Mucosa of descending colon (tissue), 3 donors: ENCODE measurements at regions not wholly inside any gene's neighbourhood (a gene's known extent, or its start where the extent isn't known, plus 50 kb on each side); places are given as distances from the start of the nearest gene placed in this dataset.

Experiments
- ATAC-seq: fragments of 200-7000 bp; cut with Tn5 transposase; one replicate; pipeline ENCODE4 v1.9.1; 2020; ENCODE audit warnings: mild to moderate bottlenecking, moderate library complexity
- DNase-seq, 3 donors: peaks; one replicate each; pipeline ENCODE4 v3.0.0-alpha.2; 2020
- H3K36me3 ChIP-seq: fragments of 200-600 bp; one replicate; pipeline ENCODE4 v1.8.0; 2021; ENCODE audit warnings: low read depth, mild to moderate bottlenecking
- H3K4me1 ChIP-seq: fragments of 200-600 bp; one replicate; pipeline ENCODE4 v1.8.0; 2021; ENCODE audit warnings: low read depth, mild to moderate bottlenecking
- H3K4me3 ChIP-seq: fragments of 200-600 bp; one replicate; pipeline ENCODE4 v1.8.0; 2021; ENCODE audit warnings: mild to moderate bottlenecking
- H3K9me3 ChIP-seq: fragments of 200-600 bp; one replicate; pipeline ENCODE4 v1.8.0; 2021; ENCODE audit warnings: mild to moderate bottlenecking
- intact Hi-C, 2 donors: fragments of 100-400 bp; cut with DNase I in 1 of 2; cut with micrococcal nuclease in 1 of 2; formaldehyde crosslinking; loops; one replicate each; pipeline versions ENCODE4 v1.11.0 to v1.11.1; 2022; cut with DNase I, micrococcal nuclease
- TF ChIP-seq, protein P1 (sequence below): fragments of 200-600 bp; IDR thresholded peaks from one replicate; pipeline ENCODE4 v1.8.0; 2022; ENCODE audit warnings: antibody characterized with exemption, mild to moderate bottlenecking
- donor health status: DM: no; HTN: no; CAD: no; lungs with moderate emphysema.
- donor health status: DM: no; HTN: no; CAD: no.
- donor health status: DM: no; HTN: yes; CAD: no.

DNA sequence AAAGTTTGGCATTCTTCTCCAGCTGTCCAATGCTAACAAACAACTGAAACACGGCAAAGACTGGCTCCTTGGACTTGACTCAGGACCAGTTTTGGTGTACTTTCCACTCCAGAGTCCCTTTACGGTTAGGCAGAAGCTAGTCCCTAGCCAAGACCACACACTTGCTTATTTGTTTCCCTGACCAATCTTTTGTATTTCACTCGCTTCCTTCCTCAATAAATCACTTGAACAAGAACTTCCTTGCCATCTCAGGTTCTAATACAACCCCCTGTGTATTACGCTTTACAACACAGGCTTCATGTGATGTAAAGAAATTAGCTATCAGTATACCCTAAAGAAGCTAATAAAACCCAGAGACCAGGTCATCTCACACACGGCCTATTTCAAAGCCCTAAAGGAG lies 947.5 kb upstream of the CTNND2 start:
- H3K36me3 ChIP-seq = no peaks in the 10 kb centered on the region
- no peaks in the 10 kb centered on the region for H3K4me1 ChIP-seq
- no peak overlapping the region for H3K4me3 ChIP-seq
- ATAC-seq (no peak), DNase-seq (no peak)
- TF ChIP-seq, protein P1, sequence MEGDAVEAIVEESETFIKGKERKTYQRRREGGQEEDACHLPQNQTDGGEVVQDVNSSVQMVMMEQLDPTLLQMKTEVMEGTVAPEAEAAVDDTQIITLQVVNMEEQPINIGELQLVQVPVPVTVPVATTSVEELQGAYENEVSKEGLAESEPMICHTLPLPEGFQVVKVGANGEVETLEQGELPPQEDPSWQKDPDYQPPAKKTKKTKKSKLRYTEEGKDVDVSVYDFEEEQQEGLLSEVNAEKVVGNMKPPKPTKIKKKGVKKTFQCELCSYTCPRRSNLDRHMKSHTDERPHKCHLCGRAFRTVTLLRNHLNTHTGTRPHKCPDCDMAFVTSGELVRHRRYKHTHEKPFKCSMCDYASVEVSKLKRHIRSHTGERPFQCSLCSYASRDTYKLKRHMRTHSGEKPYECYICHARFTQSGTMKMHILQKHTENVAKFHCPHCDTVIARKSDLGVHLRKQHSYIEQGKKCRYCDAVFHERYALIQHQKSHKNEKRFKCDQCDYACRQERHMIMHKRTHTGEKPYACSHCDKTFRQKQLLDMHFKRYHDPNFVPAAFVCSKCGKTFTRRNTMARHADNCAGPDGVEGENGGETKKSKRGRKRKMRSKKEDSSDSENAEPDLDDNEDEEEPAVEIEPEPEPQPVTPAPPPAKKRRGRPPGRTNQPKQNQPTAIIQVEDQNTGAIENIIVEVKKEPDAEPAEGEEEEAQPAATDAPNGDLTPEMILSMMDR = no peak
- H3K9me3 ChIP-seq = peaks cover 19% of the 10 kb centered on the region
- intact Hi-C loops = no loop called here

DNA sequence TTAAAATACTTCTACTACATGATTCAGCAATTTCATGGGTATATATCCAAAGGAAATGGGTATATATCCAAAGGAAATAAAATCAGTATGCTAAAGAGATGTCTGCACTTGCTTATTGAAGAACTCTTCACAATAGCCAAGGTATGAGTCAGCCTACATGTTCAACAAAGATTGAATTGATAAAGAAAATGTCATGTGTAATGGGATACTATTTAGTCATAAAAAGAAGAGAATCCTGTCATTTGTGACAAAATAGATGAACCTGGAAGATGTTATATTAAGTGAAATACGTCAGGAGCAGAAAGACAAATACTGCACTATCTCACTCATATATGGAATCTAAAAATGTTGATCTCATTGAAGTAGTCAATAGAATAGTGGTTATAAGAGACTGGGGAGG lies 944.5 kb upstream of the CTNND2 start:
- TF ChIP-seq, protein P1 = no peak
- Histone ChIP-seq H3K4me1 (no peaks in the 10 kb centered on the region), H3K4me3 (no peak overlapping the region), H3K36me3 (no peaks in the 10 kb centered on the region), H3K9me3 (peaks cover 31% of the 10 kb centered on the region)
- intact Hi-C loops = no loop called here
- DNase-seq (no peak), ATAC-seq (no peak)

DNA sequence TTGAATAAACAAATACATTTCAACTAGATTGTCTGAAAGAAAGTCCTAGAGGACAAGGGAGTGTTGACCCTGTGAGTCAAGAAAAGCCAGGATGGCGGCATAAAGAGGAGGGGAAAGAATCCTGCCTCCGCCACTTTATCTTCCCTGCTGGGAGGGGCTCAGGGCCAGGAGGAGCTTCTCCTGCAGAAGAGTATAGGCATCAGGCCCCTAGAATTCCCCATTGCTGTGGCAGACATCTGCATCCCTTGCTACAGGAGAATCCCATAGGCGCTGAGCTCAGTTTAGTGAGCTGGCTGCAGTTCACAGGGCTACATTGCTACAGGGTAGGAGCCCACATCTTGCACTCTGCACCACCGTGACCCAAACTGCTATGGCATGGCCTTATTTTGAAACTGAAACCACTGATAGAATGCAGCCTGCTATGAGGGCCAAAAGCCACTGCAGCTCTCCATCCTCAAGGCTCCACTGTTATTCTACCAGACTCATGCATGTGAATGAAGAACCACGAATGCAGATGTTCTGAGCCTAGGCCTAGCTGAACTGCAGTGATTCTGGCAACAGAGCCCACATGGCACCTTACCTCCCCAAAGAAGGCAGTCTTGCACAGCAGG lies 941.4 kb upstream of the CTNND2 start:
- Histone ChIP-seq H3K4me3 (no peak overlapping the region), H3K4me1 (no peaks in the 10 kb centered on the region), H3K9me3 (peaks cover 25% of the 10 kb centered on the region), H3K36me3 (no peaks in the 10 kb centered on the region)
- TF ChIP-seq, protein P1 = no peak
- ATAC-seq (no peak), DNase-seq (no peak)
- intact Hi-C loops = no loop called here

DNA sequence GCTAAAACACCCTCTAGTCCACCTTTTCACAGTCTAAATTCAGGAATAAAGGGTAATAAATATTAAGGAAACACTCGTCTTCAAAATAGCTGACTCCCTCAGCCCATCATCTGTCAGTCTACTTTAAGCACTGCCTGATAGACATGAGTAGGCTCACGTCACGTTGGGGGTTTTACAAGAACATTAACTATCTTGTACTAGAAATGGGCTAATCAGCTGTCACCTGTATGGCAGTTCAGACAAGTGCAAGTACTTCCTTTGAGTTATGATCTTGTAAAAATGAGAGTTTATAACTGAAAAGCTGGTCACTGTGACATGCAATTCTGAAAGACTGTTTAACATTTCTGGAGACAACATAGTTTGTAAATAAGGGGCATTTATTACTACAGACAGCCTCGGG lies 936.7 kb upstream of the CTNND2 start:
- no peak for ATAC-seq
- Histone ChIP-seq H3K36me3 (no peaks in the 10 kb centered on the region), H3K9me3 (peaks cover 26% of the 10 kb centered on the region), H3K4me1 (no peaks in the 10 kb centered on the region), H3K4me3 (no peak overlapping the region)
- DNase-seq = no peak
- TF ChIP-seq, protein P1 = no peak
- intact Hi-C loops = no loop called here

DNA sequence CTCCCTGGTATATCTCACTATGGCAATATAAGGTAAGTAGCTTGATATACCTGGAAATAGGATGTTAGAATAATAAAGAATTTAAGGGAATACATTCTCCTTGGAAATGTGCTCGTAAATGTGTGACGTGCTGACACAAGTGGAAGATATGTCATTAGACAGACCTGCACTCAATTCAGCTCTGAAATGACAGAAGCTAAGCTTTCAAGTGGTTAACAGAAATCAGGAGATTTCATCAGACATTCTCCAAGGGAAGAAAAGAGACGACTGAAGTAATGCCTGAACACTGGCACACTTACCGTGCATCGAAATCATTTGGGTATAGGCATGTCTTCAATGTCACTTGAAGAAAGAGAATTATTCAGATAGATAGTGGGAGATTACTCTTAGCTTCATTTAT lies 933.3 kb upstream of the CTNND2 start:
- Histone ChIP-seq H3K4me1 (no peaks in the 10 kb centered on the region), H3K9me3 (peaks cover 22% of the 10 kb centered on the region), H3K4me3 (no peak overlapping the region), H3K36me3 (no peaks in the 10 kb centered on the region)
- intact Hi-C loops = no loop called here
- TF ChIP-seq, protein P1 = no peak
- no peak for ATAC-seq
- DNase-seq = no peak

DNA sequence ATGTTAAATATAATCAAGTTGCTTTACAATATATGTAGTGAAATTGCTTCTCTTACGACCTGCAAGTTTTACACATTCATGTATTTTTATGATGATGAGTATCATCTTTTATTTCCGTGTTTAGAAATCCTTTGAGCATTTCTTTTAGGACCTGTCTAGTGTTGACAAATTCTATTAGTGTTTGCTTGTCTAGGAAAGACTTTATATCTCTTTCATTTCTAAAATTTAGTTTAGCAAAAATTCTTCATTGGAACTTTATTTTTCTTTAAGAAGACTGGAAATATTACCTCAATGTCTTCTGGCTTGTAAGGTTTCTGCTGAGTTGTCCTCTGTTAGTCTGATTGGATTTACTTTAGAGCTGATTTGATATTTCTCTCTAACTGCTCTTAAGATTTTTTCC lies 920.9 kb upstream of the CTNND2 start:
- intact Hi-C loops = no loop called here
- ATAC-seq = no peak
- DNase-seq = no peak
- Histone ChIP-seq H3K9me3 (peaks cover 45% of the 10 kb centered on the region), H3K4me3 (no peak overlapping the region), H3K36me3 (no peaks in the 10 kb centered on the region), H3K4me1 (no peaks in the 10 kb centered on the region)
- TF ChIP-seq, protein P1 = no peak
